HepG2 (cell line): ENCODE measurements at regions not wholly inside any gene's neighbourhood (a gene's known extent, or its start where the extent isn't known, plus 50 kb on each side); places are given as distances from the start of the nearest gene placed in this dataset.

Experiments used
- ATAC-seq: fragments of 200-7000 bp; cut with Tn5 transposase; 3 replicates; pipeline ENCODE4 v1.9.1; 2020; ENCODE audit warnings: mild to moderate bottlenecking, moderate library complexity
- BruUV-seq: library from RNA; stranded (reverse); fragments of 400-500 nt; replicated peaks from 2 replicates; lab custom pipeline; 2021; lab: Mats Ljungman, UMichigan
- CTCF ChIA-PET: fragments of 300-600 bp; formaldehyde crosslinking; extraction: SDS; loops from one replicate; lab custom pipeline; 2021; ENCODE audit warnings: low total read pairs, inconsistent platforms, low intra/inter-chr PET ratio; lab: Yijun Ruan, JAX
- POLR2A ChIA-PET: fragments of 350-600 bp; sonication (Branson Sonifier 250); formaldehyde crosslinking; loops from one replicate; lab custom pipeline; 2020; ENCODE audit warnings: antibody characterized with exemption, inconsistent platforms; lab: Yijun Ruan, JAX
- DNase-seq: peaks from one replicate; pipeline ENCODE4 v3.0.0-alpha.2; 2015; ENCODE audit warnings: low spot score
- FAIRE-seq: peaks from 3 replicates; lab custom pipeline; 2011; peaks lifted over from hg19 to GRCh38; lab: Jason Lieb, UNC
- H2AFZ ChIP-seq: one replicate; pipeline ENCODE4 v1.6.1; 2011; ENCODE audit warnings: low read length, inconsistent platforms
- H3K27ac ChIP-seq: fragments of 300-600 bp; 3 replicates; pipeline ENCODE4 v1.8.0; 2011; ENCODE audit warnings: mixed run types, mild to moderate bottlenecking, mixed read lengths, low read length, inconsistent platforms; ENCODE audit not compliant: insufficient read depth; ENCODE audit errors: extremely low read length
- H3K27me3 ChIP-seq, 2 experiments: fragments of 200-600 bp in 1 of 2; 2 replicates in 1 of 2; 3 replicates in 1 of 2; pipeline versions ENCODE4 v1.6.0 to v1.8.0; 2011; ENCODE audit warnings: low read length in 2 of 2, mild to moderate bottlenecking in 2 of 2, moderate library complexity in 2 of 2, inconsistent platforms in 1 of 2; ENCODE audit not compliant: insufficient read depth in 2 of 2, control insufficient read depth in 1 of 2
- H3K36me3 ChIP-seq, 2 experiments: fragments of 200-600 bp in 1 of 2; replicated peaks in 1 of 2; 2 replicates in 1 of 2; 3 replicates in 1 of 2; pipeline versions ENCODE4 v1.5.1 to v1.8.0; 2011; ENCODE audit warnings: low read length in 2 of 2, inconsistent platforms in 1 of 2; ENCODE audit not compliant: insufficient read depth in 2 of 2, control insufficient read depth in 1 of 2
- H3K4me1 ChIP-seq: 2 replicates; pipeline ENCODE4 v1.5.1; 2012; ENCODE audit warnings: low read length, inconsistent platforms; ENCODE audit not compliant: insufficient read depth
- H3K4me2 ChIP-seq: 2 replicates; pipeline ENCODE4 v1.6.0; 2011; ENCODE audit warnings: low read depth, low read length, inconsistent platforms
- H3K4me3 ChIP-seq, 3 experiments: fragments of 200-600 bp in 1 of 3; sonication (generic), shearing (Covaris generic) in 1 of 3; replicated peaks in 1 of 3; 2 replicates each; pipeline ENCODE4 v1.5.1; 2011 to 2016; ENCODE audit warnings: low read length in 3 of 3, inconsistent platforms in 2 of 3, low read depth in 2 of 3, mild to moderate bottlenecking in 2 of 3, control low read depth in 1 of 3, mixed read lengths in 1 of 3; ENCODE audit not compliant: insufficient read depth in 1 of 3
- H3K79me2 ChIP-seq: one replicate; pipeline ENCODE4 v1.6.1; 2011; ENCODE audit warnings: low read length, inconsistent platforms; ENCODE audit not compliant: insufficient read depth
- H3K9ac ChIP-seq: 2 replicates; pipeline ENCODE4 v1.6.0; 2011; ENCODE audit warnings: mild to moderate bottlenecking, low read depth, low read length, inconsistent platforms; ENCODE audit not compliant: insufficient read depth
- H3K9me3 ChIP-seq: 2 replicates; pipeline ENCODE4 v1.5.1; 2012; ENCODE audit warnings: mild to moderate bottlenecking, low read length
- H4K20me1 ChIP-seq: 2 replicates; pipeline ENCODE4 v1.6.0; 2011; ENCODE audit warnings: inconsistent platforms, mild to moderate bottlenecking, low read length, moderate library complexity; ENCODE audit not compliant: insufficient read depth
- AKAP8 ChIP-seq: sonication (generic); formaldehyde crosslinking; IDR thresholded peaks from 2 replicates; pipeline ENCODE4 v1.5.1; 2020; ENCODE audit warnings: mild to moderate bottlenecking, missing genetic modification reagents
- IKZF5 ChIP-seq: IDR thresholded peaks from 2 replicates; pipeline ENCODE4 v1.6.1; 2018; ENCODE audit warnings: missing genetic modification reagents, mild to moderate bottlenecking, missing compliant biosample characterization
- JUNB ChIP-seq: sonication (generic); formaldehyde crosslinking; IDR thresholded peaks from 2 replicates; pipeline ENCODE4 v1.8.0; 2022; ENCODE audit warnings: missing genetic modification reagents, mild to moderate bottlenecking, borderline replicate concordance
- KDM1A ChIP-seq: IDR thresholded peaks from 2 replicates; pipeline ENCODE4 v1.6.1; 2016; ENCODE audit warnings: missing compliant biosample characterization
- RBM22 ChIP-seq: fragments of 200-400 bp; formaldehyde crosslinking; optimal IDR thresholded peaks from 2 replicates; pipeline ENCODE3; 2017; ENCODE audit warnings: mild to moderate bottlenecking, low read length, moderate library complexity
- SYNCRIP ChIP-seq: fragments of 200-400 bp; formaldehyde crosslinking; IDR thresholded peaks from 2 replicates; pipeline ENCODE4 v1.6.1; 2018; ENCODE audit warnings: mild to moderate bottlenecking, low read depth, low read length; ENCODE audit not compliant: insufficient read depth
- ZKSCAN5 ChIP-seq: sonication (generic); formaldehyde crosslinking; IDR thresholded peaks from 2 replicates; pipeline ENCODE4 v1.5.1; 2020; ENCODE audit warnings: mild to moderate bottlenecking, missing genetic modification reagents
- ZSCAN5A ChIP-seq: sonication (generic); formaldehyde crosslinking; IDR thresholded peaks from 2 replicates; pipeline ENCODE4 v1.8.0; 2022; ENCODE audit warnings: mild to moderate bottlenecking, missing genetic modification reagents, borderline replicate concordance
- WGBS: methylation state at CpG from one replicate; pipeline ENCODE4 v1.1.6; 2017; ENCODE audit warnings: low lambda C conversion rate; 5-methylcytosine and 5-hydroxymethylcytosine counted together
- in situ Hi-C: cut with HindIII; loops from 2 replicates; pipeline ENCODE4 v1.10.0; 2017; ENCODE audit warnings: low pct_unique_long_range_greater_than_20kb; ENCODE audit not compliant: extremely low pct_ligation_motif_present
- intact Hi-C: fragments of 100-400 bp; cut with micrococcal nuclease; formaldehyde crosslinking; loops from one replicate; pipeline ENCODE4 v1.10.0; 2022; ENCODE audit not compliant: unreplicated experiment

GRCh38 chr10:107424628-107425027 is 260.1 kb upstream of the SORCS1 start:
- H3K36me3 ChIP-seq = no peaks in the 10 kb centered on the region
- H3K27me3 ChIP-seq = no peaks in the 10 kb centered on the region
- no peak for ATAC-seq
- no peak overlapping the region for H3K4me2 ChIP-seq
- H3K27ac ChIP-seq = no peak overlapping the region
- intact Hi-C loops = no loop called here
- H3K79me2 ChIP-seq = no peaks in the 10 kb centered on the region
- CTCF ChIA-PET = no interaction called here
- BruUV-seq = no TSS peak
- H3K4me3 ChIP-seq = no peak overlapping the region
- H3K4me1 ChIP-seq = no peaks in the 10 kb centered on the region
- no peak overlapping the region for H2AFZ ChIP-seq
- H3K9ac ChIP-seq = no peak overlapping the region
- in situ Hi-C loops = no loop called here
- TF ChIP-seq AKAP8 (CRISPR knock-in tag) (no peak), SYNCRIP (no peak), JUNB (no peak), ZKSCAN5 (CRISPR knock-in tag) (no peak), ZSCAN5A (no peak), KDM1A (CRISPR knock-in tag) (no peak), IKZF5 (CRISPR knock-in tag) (no peak), RBM22 (no peak)
- TF ChIP-seq, all 625 proteins: peak for 0
- DNase-seq (no peak), FAIRE-seq (no peak)
- Histone ChIP-seq H4K20me1 (no peaks in the 10 kb centered on the region), H3K9me3 (peaks cover 89% of the 10 kb centered on the region)
- POLR2A ChIA-PET = no interaction called here
- 51% methylated on average over 5 of the region's 5 CpGs for WGBS
